ENCODE measurements at regions not wholly inside any gene's neighbourhood (a gene's known extent, or its start where the extent isn't known, plus 50 kb on each side); places are given as distances from the start of the nearest gene placed in this dataset.

DNA sequence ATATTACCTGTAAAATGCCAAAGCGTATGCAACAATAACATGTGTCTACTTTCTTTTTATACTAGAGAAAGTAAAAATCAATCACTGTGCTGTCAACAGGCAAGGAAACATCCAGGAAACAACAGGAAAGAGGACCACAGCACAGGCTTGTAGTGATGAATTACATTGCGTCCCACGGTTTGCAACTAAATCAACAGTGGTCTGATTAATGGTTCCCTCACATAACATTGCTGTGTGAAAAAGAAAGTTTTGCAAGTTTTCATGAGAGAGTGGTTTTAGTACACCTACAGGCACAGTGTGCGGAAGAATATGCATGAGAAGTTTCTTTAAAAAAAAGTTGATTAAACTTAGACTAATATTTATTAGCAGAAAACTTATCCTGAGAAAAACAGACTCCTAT, 329.5 kb upstream of the HSF2 start:
- DNase-seq (ENCODE audit: low read depth) = no peak
- TF ChIP-seq, protein P1, sequence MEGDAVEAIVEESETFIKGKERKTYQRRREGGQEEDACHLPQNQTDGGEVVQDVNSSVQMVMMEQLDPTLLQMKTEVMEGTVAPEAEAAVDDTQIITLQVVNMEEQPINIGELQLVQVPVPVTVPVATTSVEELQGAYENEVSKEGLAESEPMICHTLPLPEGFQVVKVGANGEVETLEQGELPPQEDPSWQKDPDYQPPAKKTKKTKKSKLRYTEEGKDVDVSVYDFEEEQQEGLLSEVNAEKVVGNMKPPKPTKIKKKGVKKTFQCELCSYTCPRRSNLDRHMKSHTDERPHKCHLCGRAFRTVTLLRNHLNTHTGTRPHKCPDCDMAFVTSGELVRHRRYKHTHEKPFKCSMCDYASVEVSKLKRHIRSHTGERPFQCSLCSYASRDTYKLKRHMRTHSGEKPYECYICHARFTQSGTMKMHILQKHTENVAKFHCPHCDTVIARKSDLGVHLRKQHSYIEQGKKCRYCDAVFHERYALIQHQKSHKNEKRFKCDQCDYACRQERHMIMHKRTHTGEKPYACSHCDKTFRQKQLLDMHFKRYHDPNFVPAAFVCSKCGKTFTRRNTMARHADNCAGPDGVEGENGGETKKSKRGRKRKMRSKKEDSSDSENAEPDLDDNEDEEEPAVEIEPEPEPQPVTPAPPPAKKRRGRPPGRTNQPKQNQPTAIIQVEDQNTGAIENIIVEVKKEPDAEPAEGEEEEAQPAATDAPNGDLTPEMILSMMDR (conservative IDR thresholded peaks at IDR 0.05; ENCODE audit: low read length) = no peak
- no peak overlapping the region for H3K4me3 ChIP-seq (ENCODE audit: low read length)

DNA sequence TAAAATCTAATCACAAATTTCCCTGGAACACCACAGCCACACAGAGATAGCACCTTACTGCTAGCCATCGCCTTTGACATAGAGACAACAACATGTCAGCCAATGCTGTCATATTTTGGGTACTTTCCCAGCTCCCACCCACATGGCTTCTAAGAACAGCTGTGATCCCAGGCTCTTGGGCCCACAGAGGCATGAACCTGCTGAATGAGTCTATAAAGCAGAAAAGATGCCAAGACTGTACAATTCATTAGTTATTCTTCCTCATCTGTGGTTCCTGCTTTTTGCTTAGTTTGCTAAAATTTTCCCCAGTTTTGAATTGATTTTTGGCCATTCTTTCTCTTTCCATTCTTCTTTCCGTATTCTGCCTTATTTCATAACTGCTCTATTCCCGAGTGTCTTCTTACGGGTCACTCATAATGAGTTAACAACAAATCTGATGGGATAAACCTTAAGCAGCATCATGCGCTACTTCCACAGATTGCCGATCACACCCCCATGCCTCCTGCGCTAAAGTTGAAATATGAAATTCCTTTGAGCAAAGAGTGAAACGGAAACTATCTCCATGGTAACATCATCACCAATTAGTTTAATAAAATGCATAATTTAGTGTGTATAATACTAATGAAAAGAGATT, 327.3 kb upstream of the HSF2 start:
- TF ChIP-seq, protein P1 (conservative IDR thresholded peaks at IDR 0.05; ENCODE audit: low read length) = no peak
- H3K4me3 ChIP-seq (ENCODE audit: low read length) = no peak overlapping the region
- no peak for DNase-seq (ENCODE audit: low read depth)

DNA sequence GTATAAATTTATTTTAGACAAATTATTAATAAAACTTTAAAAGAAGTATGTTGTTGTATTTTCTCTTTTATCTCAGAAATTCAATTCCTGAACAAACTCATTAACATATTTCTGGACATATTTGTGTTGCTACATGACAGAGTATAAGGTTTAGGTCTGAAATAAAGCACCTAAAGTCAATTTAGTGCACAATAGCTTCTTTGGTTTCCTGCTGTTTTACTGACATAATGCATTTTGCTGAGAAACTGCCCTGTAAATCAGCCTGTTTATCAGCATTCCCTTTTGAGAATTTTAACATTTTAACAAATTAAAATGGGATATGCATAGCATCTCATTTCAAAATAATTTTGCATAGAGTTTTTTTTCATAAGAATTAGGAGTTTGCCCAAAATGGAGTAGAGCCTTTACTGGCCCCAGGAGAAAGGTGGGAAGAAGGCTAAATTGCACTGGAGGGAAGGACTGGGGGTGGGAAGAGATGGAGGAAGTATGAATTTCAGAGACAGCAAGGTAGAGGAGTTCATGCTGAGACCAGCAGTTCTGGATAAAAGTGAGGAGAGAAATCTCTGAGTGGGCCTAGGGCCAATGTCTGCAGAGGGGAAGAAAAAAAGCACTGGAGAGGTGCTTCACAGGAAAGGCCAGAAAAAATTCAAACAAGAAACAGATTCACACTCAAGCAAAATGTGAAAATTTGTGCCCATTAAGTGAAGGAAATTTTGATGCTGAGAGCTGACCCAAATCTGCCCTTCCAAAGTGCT, 324.2 kb upstream of the HSF2 start:
- H3K4me3 ChIP-seq (ENCODE audit: low read length) = no peak overlapping the region
- TF ChIP-seq, protein P1 (conservative IDR thresholded peaks at IDR 0.05; ENCODE audit: low read length) = no peak
- DNase-seq (ENCODE audit: low read depth) = no peak

DNA sequence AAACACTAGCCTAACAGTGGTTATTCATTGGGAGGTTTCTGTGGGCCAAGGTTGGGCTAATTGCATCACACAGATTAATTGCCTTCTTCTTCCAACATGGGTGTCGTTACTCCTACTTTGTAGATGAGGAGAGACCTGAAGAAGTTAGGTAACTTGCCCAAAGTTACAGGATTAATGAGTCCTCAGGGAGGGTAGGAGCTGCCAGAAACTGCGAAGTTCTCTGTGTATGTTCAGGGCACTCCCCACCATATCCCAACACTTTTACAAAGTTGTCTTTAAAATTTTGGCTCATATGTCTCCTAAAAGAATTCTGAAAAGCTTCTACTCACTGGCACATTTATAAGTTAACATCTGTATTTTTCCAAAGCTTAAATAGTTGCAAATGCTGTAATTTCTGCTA, 323.5 kb upstream of the HSF2 start:
- H3K4me3 ChIP-seq (ENCODE audit: low read length) = no peak overlapping the region
- DNase-seq (ENCODE audit: low read depth) = no peak
- TF ChIP-seq, protein P1 (conservative IDR thresholded peaks at IDR 0.05; ENCODE audit: low read length) = no peak

DNA sequence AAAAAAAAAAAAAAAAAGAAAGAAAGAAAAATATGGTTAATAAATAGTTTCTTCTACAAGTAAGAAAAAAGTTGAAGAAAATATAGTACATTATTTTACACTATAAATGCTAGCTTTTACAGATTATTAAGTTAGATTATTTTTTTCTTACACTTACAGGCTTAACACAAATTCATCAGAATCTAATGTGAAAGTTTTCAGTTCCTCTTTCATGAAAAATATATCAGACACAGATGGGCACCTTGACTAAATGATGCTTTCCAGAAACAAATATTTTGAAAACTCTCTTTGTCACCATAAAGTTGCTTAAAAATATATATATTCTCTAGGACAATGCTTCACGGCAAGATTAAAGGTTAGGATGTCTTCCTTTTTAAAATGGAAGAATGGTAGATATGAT, 321.8 kb upstream of the HSF2 start:
- no peak overlapping the region for H3K4me3 ChIP-seq (ENCODE audit: low read length)
- TF ChIP-seq, protein P1 (conservative IDR thresholded peaks at IDR 0.05; ENCODE audit: low read length) = no peak
- DNase-seq (ENCODE audit: low read depth) = no peak

DNA sequence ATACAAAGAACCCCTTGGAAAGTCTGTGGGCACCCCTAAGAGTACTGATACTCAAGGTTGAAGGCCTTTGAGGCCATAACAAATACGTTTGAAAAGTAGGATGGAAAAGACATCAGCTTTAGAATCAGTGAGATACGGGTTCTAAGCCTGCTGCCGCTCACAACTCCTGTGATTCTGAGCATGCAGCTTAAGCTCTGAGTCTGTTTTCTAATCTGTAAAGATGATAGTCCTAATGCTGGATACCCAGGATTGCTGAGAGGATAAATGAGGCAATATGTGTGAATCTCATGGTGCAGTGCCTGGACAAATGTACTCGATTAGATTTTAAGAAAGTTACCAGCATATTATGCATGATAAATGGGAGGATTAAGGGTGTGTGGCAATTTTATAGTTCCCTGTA, 321.0 kb upstream of the HSF2 start:
- DNase-seq (ENCODE audit: low read depth) = no peak
- H3K4me3 ChIP-seq (ENCODE audit: low read length) = no peak overlapping the region
- TF ChIP-seq, protein P1 (conservative IDR thresholded peaks at IDR 0.05; ENCODE audit: low read length) = no peak

DNA sequence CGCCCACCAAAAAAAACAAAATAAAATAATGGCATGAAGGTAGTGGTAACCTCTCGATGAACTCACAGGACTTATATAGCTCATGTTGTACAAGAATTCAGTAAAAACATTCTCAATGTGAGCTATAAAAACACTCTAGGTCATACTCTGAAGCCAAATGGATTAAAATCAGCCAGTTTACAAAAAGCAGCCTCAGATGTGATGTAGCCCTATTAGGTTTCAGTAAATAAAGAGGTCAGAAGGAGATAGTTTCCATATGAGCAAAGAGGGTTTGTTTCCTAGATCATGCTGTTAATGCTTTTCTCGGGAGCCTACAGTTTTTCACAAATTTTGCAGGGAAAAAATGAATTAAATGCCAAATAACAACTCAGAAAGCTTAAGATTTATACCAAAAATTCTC, 319.5 kb upstream of the HSF2 start:
- DNase-seq (ENCODE audit: low read depth) = no peak
- TF ChIP-seq, protein P1 (conservative IDR thresholded peaks at IDR 0.05; ENCODE audit: low read length) = no peak
- no peak overlapping the region for H3K4me3 ChIP-seq (ENCODE audit: low read length)
